Neural crest cell (in vitro differentiated cells): ENCODE measurements at regions not wholly inside any gene's neighbourhood (a gene's known extent, or its start where the extent isn't known, plus 50 kb on each side); places are given as distances from the start of the nearest gene placed in this dataset.
A peak's percentile ranks its signal among the peaks of the same experiment; 100 is the strongest.
"Not testable (repeated sequence)": the region's sequence is repeated elsewhere in the genome, so short reads cannot be mapped to it uniquely, and the experiment has no call there.

Experiments
- DNase-seq: peaks from one replicate; pipeline ENCODE4 v3.0.0; 2021; ENCODE audit warnings: low read depth, mixed read lengths, low spot score
- H3K27ac Mint-ChIP-seq: one replicate; pipeline ENCODE4 v1.8.0; 2021; ENCODE audit warnings: mild to moderate bottlenecking, mixed read lengths; ENCODE audit not compliant: unreplicated experiment
- H3K27me3 Mint-ChIP-seq: 2 replicates; pipeline ENCODE4 v1.8.0; 2021; ENCODE audit warnings: low read depth, mild to moderate bottlenecking, mixed read lengths
- H3K36me3 Mint-ChIP-seq: 2 replicates; pipeline ENCODE4 v1.8.0; 2021; ENCODE audit warnings: low read depth, mild to moderate bottlenecking, mixed read lengths
- H3K4me1 Mint-ChIP-seq: 2 replicates; pipeline ENCODE4 v1.8.0; 2021; ENCODE audit warnings: mixed read lengths
- H3K4me3 Mint-ChIP-seq: one replicate; pipeline ENCODE4 v1.8.0; 2021; ENCODE audit warnings: mild to moderate bottlenecking, mixed read lengths
- H3K9me3 Mint-ChIP-seq: 2 replicates; pipeline ENCODE4 v1.8.0; 2021; ENCODE audit warnings: mixed read lengths
- CTCF ChIP-seq: fragments of 200-600 bp; sonication (generic); conservative IDR thresholded peaks from 2 replicates; pipeline ENCODE4 v1.5.0; 2021; ENCODE audit warnings: antibody characterized with exemption, mild to moderate bottlenecking

- no peak for TF ChIP-seq CTCF
Observed at GRCh38 chr11:39361557-39361956, 2097.9 kb downstream of the LRRC4C start.

GRCh38 chr11:39345834-39346442, 2113.5 kb downstream of the LRRC4C start:
- DNase-seq = no peak
- TF ChIP-seq CTCF = no peak
- H3K36me3 Mint-ChIP-seq = no peaks in the 10 kb centered on the region
- peak overlapping the region; percentile 69 for H3K27ac Mint-ChIP-seq
- no peak overlapping the region for H3K4me3 Mint-ChIP-seq
- H3K9me3 Mint-ChIP-seq = peaks cover 3% of the 10 kb centered on the region
- no peaks in the 10 kb centered on the region for H3K27me3 Mint-ChIP-seq
- peaks cover 10% of the 10 kb centered on the region for H3K4me1 Mint-ChIP-seq

More at GRCh38 chr11:39361557-39361956, 2097.9 kb downstream of the LRRC4C start:
- H3K9me3 Mint-ChIP-seq = peaks cover 7% of the 10 kb centered on the region
- H3K27ac Mint-ChIP-seq = no peak overlapping the region
- no peaks in the 10 kb centered on the region for H3K4me1 Mint-ChIP-seq
- no peaks in the 10 kb centered on the region for H3K27me3 Mint-ChIP-seq
- DNase-seq = no peak
- H3K36me3 Mint-ChIP-seq = no peaks in the 10 kb centered on the region
- no peak overlapping the region for H3K4me3 Mint-ChIP-seq

GRCh38 chr11:39341461-39341860, 2118.0 kb downstream of the LRRC4C start:
- Mint-ChIP-seq H3K4me1 (peaks cover 10% of the 10 kb centered on the region), H3K4me3 (no peak overlapping the region), H3K27ac (no peak overlapping the region), H3K36me3 (peaks cover 6% of the 10 kb centered on the region), H3K9me3 (peaks cover 14% of the 10 kb centered on the region), H3K27me3 (no peaks in the 10 kb centered on the region)
- no peak for DNase-seq
- TF ChIP-seq CTCF = no peak

- H3K36me3 Mint-ChIP-seq, H3K27ac Mint-ChIP-seq, H3K4me1 Mint-ChIP-seq, H3K4me3 Mint-ChIP-seq, H3K9me3 Mint-ChIP-seq, DNase-seq, H3K27me3 Mint-ChIP-seq: not testable (repeated sequence)
Observed at GRCh38 chr11:39333006-39333405, 2126.4 kb downstream of the LRRC4C start.

- H3K27me3 Mint-ChIP-seq = no peaks in the 10 kb centered on the region
- no peak for TF ChIP-seq CTCF
- H3K9me3 Mint-ChIP-seq = no peaks in the 10 kb centered on the region
- no peak for DNase-seq
- no peaks in the 10 kb centered on the region for H3K4me1 Mint-ChIP-seq
- no peak overlapping the region for H3K27ac Mint-ChIP-seq
- peaks cover 1% of the 10 kb centered on the region for H3K36me3 Mint-ChIP-seq
- no peak overlapping the region for H3K4me3 Mint-ChIP-seq
Observed at GRCh38 chr11:39327302-39327701, 2132.2 kb downstream of the LRRC4C start.

- H3K9me3 Mint-ChIP-seq, H3K4me1 Mint-ChIP-seq, H3K4me3 Mint-ChIP-seq, H3K36me3 Mint-ChIP-seq, DNase-seq, H3K27me3 Mint-ChIP-seq, H3K27ac Mint-ChIP-seq: not testable (repeated sequence)
Observed at GRCh38 chr11:39311888-39312287, 2147.6 kb downstream of the LRRC4C start.
